ENCODE measurements at regions not wholly inside any gene's neighbourhood (a gene's known extent, or its start where the extent isn't known, plus 50 kb on each side); places are given as distances from the start of the nearest gene placed in this dataset.

GRCh38 chr2:7626139-7626537 lies 708.9 kb downstream of the RNF144A start:
- Histone ChIP-seq H3K27me3 (no peaks in the 10 kb centered on the region), H3K9me3 (no peaks in the 10 kb centered on the region), H3K4me3 (replicated peaks in 1 of 3) (no peak overlapping the region), H3K4me1 (no peaks in the 10 kb centered on the region), H3K36me3 (no peaks in the 10 kb centered on the region), H3K27ac (no peak overlapping the region)
- intact Hi-C loops (cut with DNase I): no loop called here
- DNase-seq: no peak
- TF ChIP-seq POLR2A (IDR thresholded peaks at IDR 0.05) (no peak), CTCF (IDR thresholded peaks at IDR 0.05) (no peak)
- WGBS, 2 donors: 86 to 89% methylated on average over 6 of the region's 6 CpGs

GRCh38 chr2:7627583-7627982 lies 710.4 kb downstream of the RNF144A start:
- intact Hi-C loops (cut with DNase I): no loop called here
- WGBS, 2 donors: 65 to 72% methylated on average over 3 of the region's 3 CpGs
- DNase-seq: no peak
- no peaks in the 10 kb centered on the region for H3K36me3 ChIP-seq
- TF ChIP-seq CTCF (IDR thresholded peaks at IDR 0.05) (no peak), POLR2A (IDR thresholded peaks at IDR 0.05) (no peak)
- H3K4me1 ChIP-seq: no peaks in the 10 kb centered on the region
- H3K27ac ChIP-seq: no peak overlapping the region
- no peak overlapping the region for H3K4me3 ChIP-seq (replicated peaks in 1 of 3)
- no peaks in the 10 kb centered on the region for H3K27me3 ChIP-seq
- H3K9me3 ChIP-seq: no peaks in the 10 kb centered on the region

- WGBS, 2 donors: 89 to 94% methylated on average over 4 of the region's 4 CpGs
- intact Hi-C loops (cut with DNase I): no loop called here
These were observed 715.2 kb downstream of the RNF144A start for GRCh38 chr2:7632420-7632819.

GRCh38 chr2:7633566-7634153 lies 716.4 kb downstream of the RNF144A start:
- no peaks in the 10 kb centered on the region for H3K4me1 ChIP-seq
- 51 to 60% methylated on average over 7 of the region's 7 CpGs for WGBS, 2 donors
- TF ChIP-seq CTCF (IDR thresholded peaks at IDR 0.05): no peak
- no peak for TF ChIP-seq POLR2A (IDR thresholded peaks at IDR 0.05)
- H3K27ac ChIP-seq: no peak overlapping the region
- H3K27me3 ChIP-seq: no peaks in the 10 kb centered on the region
- H3K4me3 ChIP-seq (replicated peaks in 1 of 3): no peak overlapping the region
- H3K9me3 ChIP-seq: no peaks in the 10 kb centered on the region
- DNase-seq: no peak
- intact Hi-C loops (cut with DNase I): no loop called here
- H3K36me3 ChIP-seq: no peaks in the 10 kb centered on the region

More at GRCh38 chr2:7632420-7632819, 715.2 kb downstream of the RNF144A start:
- H3K27me3 ChIP-seq: no peaks in the 10 kb centered on the region
- no peak overlapping the region for H3K4me3 ChIP-seq (replicated peaks in 1 of 3)
- no peak overlapping the region for H3K27ac ChIP-seq
- no peaks in the 10 kb centered on the region for H3K9me3 ChIP-seq
- H3K36me3 ChIP-seq: no peaks in the 10 kb centered on the region
- H3K4me1 ChIP-seq: no peaks in the 10 kb centered on the region
- no peak for DNase-seq
- TF ChIP-seq POLR2A (IDR thresholded peaks at IDR 0.05) (no peak), CTCF (IDR thresholded peaks at IDR 0.05) (no peak)

- Histone ChIP-seq H3K9me3 (no peaks in the 10 kb centered on the region), H3K4me1 (peaks cover 4% of the 10 kb centered on the region in 2 donors), H3K27me3 (no peaks in the 10 kb centered on the region), H3K36me3 (no peaks in the 10 kb centered on the region), H3K27ac (no peak overlapping the region), H3K4me3 (replicated peaks in 1 of 3) (no peak overlapping the region)
- 79% methylated on average over 7 of the region's 7 CpGs for WGBS, 2 donors
- TF ChIP-seq CTCF (IDR thresholded peaks at IDR 0.05): no peak
- TF ChIP-seq POLR2A (IDR thresholded peaks at IDR 0.05): no peak
- DNase-seq: no peak
- intact Hi-C loops (cut with DNase I): no loop called here
These were observed 717.2 kb downstream of the RNF144A start for GRCh38 chr2:7634409-7634808.
